HL-60/S4 (cell line): ENCODE measurements at regions not wholly inside any gene's neighbourhood (a gene's known extent, or its start where the extent isn't known, plus 50 kb on each side); places are given as distances from the start of the nearest gene placed in this dataset.
"Not testable (repeated sequence)": the region's sequence is repeated elsewhere in the genome, so short reads cannot be mapped to it uniquely, and the experiment has no call there.

Source experiments
- in situ Hi-C: fragments of 300-500 bp; cut with MboI; formaldehyde crosslinking; loops from 2 replicates; pipeline ENCODE4 v1.14.3; 2022; ENCODE audit warnings: low sequenced_read_pairs

DNA sequence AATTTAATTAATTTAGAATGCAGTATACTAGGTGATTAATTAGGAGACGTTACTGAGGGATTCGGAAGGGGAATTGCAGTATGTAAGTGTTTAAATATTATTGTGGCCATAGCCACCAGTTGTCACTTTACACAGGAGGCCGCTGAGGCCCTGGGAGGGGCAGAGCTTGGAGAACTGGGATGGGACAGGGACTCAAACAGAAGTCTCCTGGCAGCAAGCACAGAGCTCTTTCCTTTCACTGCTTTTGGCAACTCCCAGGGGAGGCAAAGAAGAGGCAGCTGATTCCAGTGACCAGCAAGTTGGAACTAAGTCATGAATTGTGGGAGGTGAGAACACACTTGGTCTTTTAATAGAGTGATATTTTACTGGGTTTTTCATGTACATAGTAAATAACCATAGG lies 248.6 kb downstream of the RPLP1 start:
- in situ Hi-C loops, result no loop called here

DNA sequence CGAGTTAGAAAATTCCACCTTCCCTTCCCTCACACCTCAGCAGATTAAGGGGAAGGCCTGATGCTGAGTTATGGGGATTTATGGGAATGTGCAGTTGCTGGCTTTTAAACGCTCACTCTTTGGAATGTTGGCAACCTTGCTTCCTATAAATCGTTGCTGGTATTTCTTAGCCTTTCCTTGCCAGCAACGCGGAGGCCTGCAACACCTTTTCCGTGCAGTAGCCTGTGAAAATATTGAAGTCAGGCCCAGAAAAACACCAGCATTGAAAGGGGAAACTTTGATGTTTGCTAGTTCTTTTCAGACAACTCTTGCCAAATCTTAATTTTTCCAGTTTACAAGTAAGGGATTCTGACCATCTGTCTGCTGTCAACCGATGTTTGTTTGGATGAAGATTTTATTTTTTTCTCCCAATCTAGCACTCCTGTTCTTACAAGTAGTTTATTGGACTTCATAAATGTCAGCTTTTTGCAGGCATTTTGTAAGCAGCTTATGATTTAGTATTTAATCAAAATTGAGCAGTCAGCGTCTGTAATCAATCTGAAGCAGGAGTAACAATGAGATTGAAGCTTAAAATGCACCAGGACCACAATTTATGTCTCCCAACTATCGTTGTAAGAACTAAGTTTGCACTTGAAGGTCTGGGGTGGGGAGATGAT lies 251.0 kb downstream of the RPLP1 start:
- in situ Hi-C loops, result no loop called here

DNA sequence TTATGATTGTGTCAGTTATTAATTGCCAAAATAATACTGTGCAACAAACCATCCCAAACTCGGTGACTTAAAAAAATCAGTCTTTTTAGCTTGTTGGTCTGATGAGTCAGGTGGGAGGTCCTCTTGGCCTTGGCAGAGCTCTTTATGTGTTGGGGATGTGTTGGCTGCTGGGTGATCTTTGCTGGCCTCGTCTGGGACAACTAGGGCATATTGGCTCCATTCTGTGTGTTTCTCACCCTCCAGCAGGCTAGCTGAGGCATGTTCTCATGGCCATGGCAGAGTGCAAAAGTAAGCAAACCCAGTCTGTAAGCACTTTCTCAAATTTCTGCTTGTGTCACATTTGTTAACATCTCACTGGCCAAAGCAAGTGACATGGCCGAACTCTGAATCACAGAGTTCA lies 251.6 kb downstream of the RPLP1 start:
- in situ Hi-C loops, result no loop called here

DNA sequence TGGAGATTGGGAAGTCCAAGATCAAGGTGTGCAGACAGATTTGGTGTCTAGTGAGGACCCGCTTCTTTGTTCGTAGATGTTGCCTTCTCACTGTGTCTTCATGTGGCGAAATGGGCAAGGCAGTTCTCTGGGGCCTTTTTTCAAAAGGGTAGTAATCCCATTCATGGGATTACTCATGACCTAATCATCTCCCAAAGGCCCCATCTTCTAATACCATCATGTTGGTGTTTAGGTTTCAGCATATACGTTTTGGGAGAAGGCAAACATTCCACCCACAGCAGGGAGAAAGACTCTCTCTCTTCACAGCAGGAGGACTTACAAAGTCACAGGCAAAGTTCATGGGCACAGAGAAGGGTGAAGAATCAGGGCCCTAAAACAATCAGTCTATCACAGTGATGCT lies 252.1 kb downstream of the RPLP1 start:
- in situ Hi-C loops, result no loop called here

DNA sequence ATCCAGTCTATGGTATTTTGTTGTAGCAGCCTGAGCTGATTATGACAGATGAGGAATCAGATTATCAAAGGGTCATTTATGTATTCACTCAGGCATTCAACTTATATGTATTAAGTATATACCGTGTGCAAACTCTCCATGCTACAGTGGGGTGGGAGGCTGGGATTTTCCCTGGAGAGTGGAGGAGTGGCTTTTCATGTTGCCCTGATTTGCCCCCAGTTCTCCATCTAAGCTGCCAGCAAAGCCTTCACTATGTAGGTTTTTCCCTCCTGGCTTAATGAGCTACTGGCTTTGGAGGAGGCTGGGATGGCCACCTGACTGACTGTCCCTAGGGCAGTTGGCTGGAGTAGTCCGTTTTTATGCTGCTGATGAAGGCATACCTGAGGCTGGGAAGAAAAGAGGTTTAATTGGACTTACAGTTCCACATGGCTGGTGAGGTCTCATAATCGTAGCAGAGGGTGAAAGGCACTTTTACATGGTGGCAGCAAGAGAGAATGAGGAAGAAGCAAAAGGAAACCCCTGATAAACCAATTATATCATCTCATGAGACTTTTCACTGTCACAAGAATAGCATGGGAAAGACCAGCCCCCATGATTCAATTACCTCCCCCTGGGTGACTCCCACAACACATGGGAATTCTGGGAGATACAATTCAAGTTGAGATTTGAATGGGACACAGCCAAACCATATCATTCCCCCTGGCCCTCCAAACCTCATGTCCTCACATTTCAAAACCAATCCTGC lies 253.9 kb downstream of the RPLP1 start:
- in situ Hi-C loops, result no loop called here

DNA sequence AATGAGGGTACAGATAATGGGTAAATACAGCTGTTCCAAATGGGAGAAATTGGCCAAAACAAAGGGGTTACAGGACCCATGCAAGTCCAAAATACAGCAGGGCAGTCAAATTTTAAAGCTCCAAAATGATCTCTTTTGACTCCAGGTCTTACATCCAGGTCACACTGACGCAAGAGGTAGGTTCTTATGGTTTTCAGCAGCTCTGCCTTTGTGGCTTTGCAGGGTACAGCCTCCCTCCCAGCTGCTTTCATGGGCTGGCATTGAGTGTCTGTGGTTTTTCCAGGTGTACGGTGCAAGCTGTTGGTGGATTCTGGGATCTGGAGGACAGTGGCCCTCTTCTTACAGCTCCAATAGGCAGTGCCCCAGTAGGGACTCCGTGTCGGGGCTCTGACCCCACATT lies 254.6 kb downstream of the RPLP1 start:
- in situ Hi-C loops, result not testable (repeated sequence)

DNA sequence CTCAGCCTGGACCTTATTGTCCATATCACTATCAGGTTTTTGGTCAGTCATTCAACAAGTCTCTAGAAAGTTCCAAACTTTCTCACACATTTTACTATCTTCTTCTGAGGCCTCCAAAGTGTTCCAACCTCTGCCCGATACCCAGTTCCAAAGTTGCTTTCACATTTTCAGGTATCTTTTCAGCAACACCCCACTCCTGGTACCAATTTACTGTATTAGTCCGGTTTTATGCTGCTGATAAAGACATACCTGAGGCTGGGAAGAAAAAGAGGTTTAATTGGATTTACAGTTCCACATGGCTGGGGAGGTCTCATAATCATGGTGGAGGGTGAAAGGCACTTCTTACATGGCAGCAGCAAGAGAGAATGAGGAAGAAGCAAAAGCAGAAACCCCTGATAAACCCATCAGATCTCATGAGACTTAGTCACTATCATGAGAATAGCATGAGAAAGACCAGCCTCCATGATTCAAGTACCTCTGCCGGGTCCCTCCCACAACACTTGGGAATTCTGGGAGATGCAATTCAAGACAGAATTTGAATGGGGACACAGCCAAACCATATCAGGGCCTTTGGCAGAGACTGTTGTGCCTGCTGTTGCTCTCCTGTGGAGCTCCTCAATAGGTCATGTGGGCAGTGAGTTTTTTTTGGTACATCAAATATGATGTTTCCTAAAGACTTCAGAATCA lies 256.0 kb downstream of the RPLP1 start:
- in situ Hi-C loops, result not testable (repeated sequence)

DNA sequence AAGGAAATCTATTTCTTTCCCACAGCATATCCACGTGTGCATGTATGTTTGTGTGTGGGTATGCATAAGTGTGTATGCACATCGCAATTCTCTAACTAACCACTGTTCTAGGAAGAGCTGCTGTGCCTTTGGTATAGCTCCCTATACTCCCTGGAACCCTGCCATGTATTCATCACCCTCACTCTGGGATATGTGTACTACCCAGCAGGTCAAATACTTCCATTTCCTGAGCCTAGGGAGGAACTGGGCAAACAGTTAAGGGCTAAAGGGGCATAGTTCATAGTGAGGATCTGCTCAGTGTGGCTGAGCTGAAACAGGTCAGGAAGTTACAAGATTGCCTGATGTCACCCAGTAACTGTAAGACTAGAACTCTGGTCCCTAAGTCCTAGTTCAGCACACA lies 260.4 kb downstream of the RPLP1 start:
- in situ Hi-C loops, result no loop called here

DNA sequence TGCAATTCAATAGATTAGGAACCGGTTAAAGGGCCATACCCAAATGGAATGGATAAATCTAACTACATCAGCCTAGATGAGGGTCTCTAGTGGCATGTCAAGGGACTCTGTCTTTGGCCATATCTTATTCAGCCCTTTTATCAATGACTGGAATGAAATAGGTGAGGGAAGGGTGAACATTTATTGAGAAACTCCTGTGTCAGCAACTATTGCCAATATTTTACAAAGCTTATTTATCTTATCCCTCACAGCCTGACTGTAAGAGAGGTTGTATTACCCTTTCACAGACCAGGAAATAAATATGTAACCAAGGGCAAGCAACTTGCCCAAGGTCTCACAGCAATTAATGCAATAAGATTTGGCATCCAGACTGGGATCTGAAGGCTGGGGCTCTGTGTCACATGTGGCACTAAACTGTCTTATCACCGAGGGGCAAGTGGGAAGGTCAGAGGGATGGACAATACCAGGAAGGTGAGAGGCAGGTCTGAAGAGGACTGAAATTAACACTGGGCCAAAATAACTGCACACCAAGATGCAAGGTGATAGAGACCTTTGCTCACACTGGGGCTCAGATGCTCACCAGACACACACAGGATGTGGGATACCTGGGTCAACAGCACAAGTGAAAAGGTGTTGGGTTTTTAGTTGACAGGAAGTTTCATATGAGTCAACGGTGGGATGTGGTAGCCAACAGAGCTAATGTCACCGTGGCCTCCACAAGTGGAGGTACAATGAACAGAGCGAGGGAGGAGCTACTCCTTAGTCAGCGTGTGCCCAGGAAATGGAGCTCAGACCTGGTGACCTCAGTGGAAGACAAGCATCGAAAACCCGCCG lies 261.3 kb downstream of the RPLP1 start:
- in situ Hi-C loops, result no loop called here

DNA sequence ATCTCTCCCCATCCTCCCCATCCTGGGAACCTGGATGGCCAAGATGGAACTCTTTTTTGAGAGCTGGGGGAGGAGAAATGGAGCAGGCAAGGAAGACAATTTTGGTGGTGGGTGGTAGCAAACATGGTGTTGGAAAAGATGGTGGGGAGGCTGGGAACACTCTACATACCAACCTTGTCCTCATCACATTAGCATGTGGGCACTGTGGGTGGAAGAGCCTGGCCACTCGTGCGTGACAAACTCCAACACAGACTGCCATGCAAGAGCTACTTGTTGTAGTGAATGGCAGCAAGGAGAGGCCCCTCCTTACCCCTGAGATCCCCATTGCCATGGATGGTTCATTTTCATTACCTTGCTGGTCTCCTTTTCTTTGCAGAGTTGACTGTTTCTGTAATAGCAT lies 262.6 kb downstream of the RPLP1 start:
- in situ Hi-C loops, result no loop called here

DNA sequence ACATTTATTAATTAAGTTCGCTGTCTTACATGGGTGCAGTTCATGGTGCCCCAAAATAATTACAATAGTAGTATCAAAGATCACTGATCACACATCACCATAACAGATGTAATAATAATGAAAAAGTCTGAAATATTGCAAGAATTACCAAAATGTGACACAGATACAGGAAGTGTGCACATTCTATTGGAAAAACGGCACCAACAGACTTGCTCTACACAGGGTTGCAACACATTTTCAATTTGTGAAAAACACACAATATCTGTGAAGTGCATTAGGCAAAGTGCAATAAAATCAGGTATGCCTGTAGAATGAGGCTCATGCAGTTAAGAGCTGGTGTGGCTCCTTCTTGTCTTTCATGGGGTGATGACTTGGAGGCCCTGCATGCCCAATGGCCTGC lies 265.8 kb downstream of the RPLP1 start:
- in situ Hi-C loops, result no loop called here

DNA sequence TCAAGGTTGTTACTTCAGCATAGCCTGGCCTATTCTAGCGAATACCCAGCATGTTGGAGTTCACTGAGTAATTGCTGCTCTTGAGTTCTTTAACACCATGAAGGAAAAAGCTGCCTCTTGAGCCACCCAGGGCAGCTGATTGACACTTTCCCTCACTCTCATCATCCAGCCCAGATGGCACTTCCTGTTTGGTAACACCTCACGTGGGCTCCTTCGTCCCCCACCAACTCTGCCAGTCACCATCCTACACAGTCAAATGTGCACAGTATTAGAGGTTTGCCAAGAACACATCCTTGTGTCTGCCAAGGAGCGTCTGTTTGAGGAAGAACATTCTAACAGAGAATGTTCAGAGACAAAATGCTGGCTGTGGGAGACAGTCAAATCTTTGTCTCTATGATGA lies 266.3 kb downstream of the RPLP1 start:
- in situ Hi-C loops, result no loop called here

DNA sequence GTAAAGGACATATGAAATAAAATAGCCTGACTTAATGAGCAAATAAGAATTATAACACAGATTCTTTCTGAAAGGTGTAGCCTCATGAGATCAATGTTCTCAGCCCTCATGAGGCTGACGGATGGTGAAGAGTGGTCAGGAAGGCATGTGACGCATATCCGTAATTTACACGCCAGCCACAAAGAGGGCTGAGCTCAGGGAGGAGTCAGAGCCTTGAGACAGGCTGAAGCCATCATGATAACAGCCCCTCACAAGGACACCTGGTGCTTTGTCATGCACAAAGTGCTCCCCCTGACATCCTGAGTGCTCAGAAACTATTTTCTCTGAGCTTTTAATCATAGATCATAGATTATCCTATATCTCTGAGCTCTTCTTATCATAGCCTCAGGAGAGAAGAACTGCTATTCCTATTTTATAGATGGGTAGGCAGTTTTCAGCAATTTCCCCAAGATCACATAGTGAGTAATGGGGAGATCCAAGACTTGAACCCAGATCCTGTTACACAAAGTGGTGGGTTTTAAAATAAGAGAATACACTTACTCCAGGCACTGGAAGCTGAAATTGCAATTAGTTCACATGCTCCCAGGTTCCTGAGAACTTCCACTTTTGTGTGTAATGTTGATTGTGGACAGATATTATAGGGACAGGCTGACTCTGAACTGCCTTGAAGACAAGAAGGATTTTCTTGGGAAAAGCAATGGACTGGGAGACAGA lies 267.1 kb downstream of the RPLP1 start:
- in situ Hi-C loops, result no loop called here

DNA sequence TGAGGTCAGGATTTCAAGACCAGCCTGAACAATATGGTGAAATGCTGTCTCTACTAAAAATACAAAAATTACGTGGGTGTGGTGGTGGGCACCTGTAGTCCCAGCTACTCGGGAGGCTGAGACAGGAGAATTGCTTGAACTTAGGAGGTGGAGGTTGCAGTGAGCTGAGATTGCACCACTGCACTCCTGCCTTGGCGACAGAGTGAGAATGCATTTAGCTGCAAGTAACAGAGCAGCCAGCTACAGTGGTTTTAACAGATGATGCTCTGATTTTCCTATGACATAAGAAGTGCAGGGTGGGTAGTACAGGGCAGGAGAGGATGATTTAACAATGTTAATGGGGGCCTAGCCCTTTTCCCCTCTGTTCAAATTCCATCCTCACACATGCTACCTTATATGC lies 267.9 kb downstream of the RPLP1 start:
- in situ Hi-C loops, result no loop called here

DNA sequence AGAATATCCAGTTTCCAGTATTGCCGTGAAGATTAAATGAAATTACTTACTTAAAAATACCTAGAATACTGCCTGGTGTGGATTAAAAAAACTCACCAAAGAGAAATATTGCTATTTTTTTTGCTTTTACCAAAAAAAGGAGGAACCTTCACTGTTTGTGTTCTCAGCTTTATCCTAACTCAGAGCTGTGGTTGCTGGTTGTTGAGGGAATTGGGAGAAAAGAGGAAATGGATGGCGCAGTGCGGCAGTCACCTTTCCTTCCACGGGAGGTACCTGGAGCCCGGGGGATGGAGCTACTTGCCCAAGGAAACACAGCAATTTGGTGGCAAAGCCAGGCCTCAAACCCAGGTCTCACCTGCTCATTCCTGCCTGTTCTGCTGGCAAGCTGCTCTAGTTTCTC lies 270.3 kb downstream of the RPLP1 start:
- in situ Hi-C loops, result no loop called here

DNA sequence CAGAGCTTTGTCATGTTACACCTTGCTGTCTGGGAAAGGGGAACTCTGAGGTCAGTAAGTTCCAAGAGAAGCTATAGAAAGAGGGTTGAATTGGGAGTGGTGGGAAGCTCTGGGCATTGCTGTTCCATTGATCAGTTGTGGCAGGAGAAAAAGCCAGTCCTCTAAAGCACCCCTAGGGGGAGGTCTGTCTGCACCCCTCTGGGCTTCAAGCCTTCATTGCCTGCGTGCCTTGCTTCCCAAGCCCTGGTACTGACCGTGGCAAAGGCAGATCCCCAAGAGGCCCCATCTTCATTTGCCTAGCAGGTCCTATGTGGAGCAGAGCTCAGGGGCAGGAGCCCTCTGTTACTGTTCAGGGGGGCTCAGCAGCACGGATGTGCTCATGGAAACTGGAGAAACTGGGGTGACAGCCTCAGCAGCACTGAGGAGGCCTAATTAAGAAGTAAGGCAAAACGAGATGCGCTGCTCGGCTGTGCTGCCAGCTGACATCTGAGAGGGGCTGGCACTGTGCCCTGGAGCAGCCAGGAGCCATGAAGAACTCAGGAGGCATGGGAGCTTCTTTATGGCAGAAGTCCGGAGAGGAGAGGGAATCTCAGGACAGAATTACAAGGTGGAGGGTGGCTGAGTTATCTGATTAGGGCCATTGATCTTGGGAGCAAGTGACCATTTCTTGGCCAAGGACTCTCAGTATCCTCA lies 270.9 kb downstream of the RPLP1 start:
- in situ Hi-C loops, result no loop called here

DNA sequence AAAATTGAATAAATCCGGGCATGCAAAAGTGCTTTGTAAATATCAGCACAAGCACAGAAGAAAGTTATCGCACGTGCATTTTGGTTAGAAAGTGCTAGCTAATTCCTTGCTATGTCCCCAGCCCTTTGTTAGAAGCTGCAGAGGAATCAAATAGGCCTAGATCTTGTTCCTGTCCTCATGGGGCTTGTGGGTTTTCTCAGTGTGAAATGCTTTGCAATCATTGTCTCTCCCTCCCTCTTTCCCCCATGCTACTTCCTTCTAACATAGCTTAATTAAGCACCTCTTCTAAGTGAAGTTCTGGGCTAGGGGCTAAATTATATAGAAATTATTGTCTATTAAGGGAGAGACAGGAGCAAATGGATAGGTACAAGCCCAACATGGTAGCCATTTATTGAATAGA lies 271.7 kb downstream of the RPLP1 start:
- in situ Hi-C loops, result no loop called here

DNA sequence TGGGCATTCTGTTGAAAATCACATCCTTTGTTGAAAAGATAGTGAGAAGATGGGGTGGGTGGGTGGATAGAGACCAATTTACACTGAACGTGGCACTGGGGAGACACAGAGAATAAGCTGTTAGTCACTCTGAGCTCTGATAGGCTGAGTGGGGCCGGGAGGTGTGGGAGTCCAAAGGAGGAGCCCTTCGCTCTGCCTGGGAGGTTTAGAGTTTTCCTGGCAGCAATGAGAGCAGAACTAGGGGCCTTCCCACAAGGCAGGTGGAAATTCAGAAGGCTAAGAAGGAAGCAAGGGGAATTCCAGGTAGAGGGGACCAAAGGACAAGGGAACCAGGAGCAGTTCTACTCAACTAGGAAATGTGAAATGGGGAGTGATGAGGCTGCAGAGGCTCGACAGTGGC lies 272.7 kb downstream of the RPLP1 start:
- in situ Hi-C loops, result no loop called here

DNA sequence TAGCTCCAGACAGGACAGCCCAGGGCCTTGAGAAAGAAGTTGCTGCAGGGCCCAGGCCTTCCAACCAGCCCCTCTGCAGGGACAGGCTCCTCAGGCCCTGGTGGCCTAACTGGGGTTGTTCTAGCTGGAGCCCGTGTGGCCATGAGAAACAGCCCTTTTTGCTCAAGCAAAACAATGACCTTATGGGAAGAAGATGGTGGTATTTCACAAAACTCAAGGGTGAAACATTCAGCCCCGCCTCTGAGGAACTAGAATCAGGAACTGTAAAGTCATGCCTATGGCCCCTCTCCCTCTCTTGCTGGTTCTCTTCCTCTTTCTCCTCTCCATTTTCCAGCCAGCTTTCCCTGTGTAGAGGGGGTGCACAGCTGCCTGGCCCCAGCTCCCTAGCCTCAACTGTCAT lies 273.3 kb downstream of the RPLP1 start:
- in situ Hi-C loops, result no loop called here
